Liver (tissue), 3 donors: ENCODE measurements at regions not wholly inside any gene's neighbourhood (a gene's known extent, or its start where the extent isn't known, plus 50 kb on each side); places are given as distances from the start of the nearest gene placed in this dataset.

Source experiments
- FOXA2 ChIP-seq: IDR thresholded peaks from 2 replicates; pipeline ENCODE4 v1.6.1; 2016; ENCODE audit warnings: antibody characterized with exemption
- GABPA ChIP-seq, 2 donors: IDR thresholded peaks in 1 of 2; conservative IDR thresholded peaks in 1 of 2; 2 replicates each; pipeline ENCODE4 v1.6.1; 2016; ENCODE audit warnings: antibody characterized with exemption in 2 of 2, mild to moderate bottlenecking in 1 of 2, moderate library complexity in 1 of 2
- JUND ChIP-seq, 2 donors: IDR thresholded peaks; 2 replicates each; pipeline ENCODE4 v1.6.1; 2016; ENCODE audit warnings: antibody characterized with exemption in 2 of 2
- RAD21 ChIP-seq, 2 donors: IDR thresholded peaks; 2 replicates each; pipeline ENCODE4 v1.6.1; 2016; ENCODE audit warnings: antibody characterized with exemption in 2 of 2, mild to moderate bottlenecking in 2 of 2
- YY1 ChIP-seq: IDR thresholded peaks from 2 replicates; pipeline ENCODE4 v1.6.1; 2016; ENCODE audit warnings: antibody characterized with exemption, mild to moderate bottlenecking
- TF ChIP-seq, protein P1 (sequence below): fragments of 150-350 bp; IDR thresholded peaks from 2 replicates; pipeline ENCODE4 v1.5.1; 2017; ENCODE audit warnings: improper control_type of control experiment, low read depth, low read length; ENCODE audit not compliant: missing input control
- TF ChIP-seq, protein P2 (sequence below): IDR thresholded peaks from 2 replicates; pipeline ENCODE4 v1.6.1; 2016; ENCODE audit warnings: antibody characterized with exemption
- TF ChIP-seq, protein P3 (sequence below): IDR thresholded peaks from 2 replicates; pipeline ENCODE4 v1.6.1; 2016; ENCODE audit warnings: antibody characterized with exemption, mild to moderate bottlenecking
- TF ChIP-seq, protein P4 (sequence below): IDR thresholded peaks from 2 replicates; pipeline ENCODE4 v1.6.1; 2016; ENCODE audit warnings: antibody characterized with exemption
- donor health status: healthy.
- donor health status: healthy.

DNA sequence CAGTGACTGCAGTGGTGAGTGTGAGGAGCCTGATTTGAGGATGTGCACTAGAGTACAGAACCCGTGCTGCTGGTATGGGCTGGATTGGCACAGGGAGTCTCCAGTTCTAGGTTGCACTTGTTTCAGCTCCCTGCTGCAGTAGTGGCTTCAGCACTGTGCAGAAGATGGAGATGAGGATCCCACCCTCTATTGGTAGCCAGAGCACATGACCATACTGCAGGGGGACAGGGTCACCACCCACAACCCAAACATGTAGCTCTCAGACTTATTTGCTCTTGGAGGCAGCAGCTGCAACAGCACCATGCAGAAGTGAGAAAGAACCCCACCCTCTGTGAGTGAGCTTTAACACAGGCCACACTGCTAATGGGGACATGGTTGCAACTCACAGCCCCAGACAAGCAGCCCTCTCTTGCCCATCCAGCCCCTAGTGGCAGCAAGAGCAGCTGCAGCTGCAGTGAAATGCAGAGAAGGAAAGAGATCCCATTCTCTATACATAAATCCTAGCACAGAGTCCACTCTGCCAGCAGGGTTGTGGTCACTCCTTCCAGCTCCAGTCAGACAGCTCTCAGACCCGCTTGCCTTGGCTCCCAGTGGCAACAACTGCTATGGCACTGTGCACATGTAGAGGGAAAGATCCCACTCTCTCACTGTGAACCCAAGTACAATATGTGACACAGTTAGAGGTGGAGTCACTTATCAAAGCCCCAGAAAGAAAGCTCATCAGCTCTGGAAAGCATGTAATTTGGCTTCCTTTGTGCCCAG lies 51.4 kb upstream of the SCIN start:
- TF ChIP-seq GABPA (IDR thresholded peaks at IDR 0.05 in 1 of 2, conservative IDR thresholded peaks at IDR 0.05 in 1 of 2): no peak
- no peak for TF ChIP-seq YY1
- TF ChIP-seq, protein P1, sequence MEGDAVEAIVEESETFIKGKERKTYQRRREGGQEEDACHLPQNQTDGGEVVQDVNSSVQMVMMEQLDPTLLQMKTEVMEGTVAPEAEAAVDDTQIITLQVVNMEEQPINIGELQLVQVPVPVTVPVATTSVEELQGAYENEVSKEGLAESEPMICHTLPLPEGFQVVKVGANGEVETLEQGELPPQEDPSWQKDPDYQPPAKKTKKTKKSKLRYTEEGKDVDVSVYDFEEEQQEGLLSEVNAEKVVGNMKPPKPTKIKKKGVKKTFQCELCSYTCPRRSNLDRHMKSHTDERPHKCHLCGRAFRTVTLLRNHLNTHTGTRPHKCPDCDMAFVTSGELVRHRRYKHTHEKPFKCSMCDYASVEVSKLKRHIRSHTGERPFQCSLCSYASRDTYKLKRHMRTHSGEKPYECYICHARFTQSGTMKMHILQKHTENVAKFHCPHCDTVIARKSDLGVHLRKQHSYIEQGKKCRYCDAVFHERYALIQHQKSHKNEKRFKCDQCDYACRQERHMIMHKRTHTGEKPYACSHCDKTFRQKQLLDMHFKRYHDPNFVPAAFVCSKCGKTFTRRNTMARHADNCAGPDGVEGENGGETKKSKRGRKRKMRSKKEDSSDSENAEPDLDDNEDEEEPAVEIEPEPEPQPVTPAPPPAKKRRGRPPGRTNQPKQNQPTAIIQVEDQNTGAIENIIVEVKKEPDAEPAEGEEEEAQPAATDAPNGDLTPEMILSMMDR: no peak
- TF ChIP-seq, protein P2, sequence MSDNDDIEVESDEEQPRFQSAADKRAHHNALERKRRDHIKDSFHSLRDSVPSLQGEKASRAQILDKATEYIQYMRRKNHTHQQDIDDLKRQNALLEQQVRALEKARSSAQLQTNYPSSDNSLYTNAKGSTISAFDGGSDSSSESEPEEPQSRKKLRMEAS: no peak
- TF ChIP-seq, protein P3, sequence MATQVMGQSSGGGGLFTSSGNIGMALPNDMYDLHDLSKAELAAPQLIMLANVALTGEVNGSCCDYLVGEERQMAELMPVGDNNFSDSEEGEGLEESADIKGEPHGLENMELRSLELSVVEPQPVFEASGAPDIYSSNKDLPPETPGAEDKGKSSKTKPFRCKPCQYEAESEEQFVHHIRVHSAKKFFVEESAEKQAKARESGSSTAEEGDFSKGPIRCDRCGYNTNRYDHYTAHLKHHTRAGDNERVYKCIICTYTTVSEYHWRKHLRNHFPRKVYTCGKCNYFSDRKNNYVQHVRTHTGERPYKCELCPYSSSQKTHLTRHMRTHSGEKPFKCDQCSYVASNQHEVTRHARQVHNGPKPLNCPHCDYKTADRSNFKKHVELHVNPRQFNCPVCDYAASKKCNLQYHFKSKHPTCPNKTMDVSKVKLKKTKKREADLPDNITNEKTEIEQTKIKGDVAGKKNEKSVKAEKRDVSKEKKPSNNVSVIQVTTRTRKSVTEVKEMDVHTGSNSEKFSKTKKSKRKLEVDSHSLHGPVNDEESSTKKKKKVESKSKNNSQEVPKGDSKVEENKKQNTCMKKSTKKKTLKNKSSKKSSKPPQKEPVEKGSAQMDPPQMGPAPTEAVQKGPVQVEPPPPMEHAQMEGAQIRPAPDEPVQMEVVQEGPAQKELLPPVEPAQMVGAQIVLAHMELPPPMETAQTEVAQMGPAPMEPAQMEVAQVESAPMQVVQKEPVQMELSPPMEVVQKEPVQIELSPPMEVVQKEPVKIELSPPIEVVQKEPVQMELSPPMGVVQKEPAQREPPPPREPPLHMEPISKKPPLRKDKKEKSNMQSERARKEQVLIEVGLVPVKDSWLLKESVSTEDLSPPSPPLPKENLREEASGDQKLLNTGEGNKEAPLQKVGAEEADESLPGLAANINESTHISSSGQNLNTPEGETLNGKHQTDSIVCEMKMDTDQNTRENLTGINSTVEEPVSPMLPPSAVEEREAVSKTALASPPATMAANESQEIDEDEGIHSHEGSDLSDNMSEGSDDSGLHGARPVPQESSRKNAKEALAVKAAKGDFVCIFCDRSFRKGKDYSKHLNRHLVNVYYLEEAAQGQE: no peak
- TF ChIP-seq JUND (IDR thresholded peaks at IDR 0.05): no peak
- TF ChIP-seq, protein P4, sequence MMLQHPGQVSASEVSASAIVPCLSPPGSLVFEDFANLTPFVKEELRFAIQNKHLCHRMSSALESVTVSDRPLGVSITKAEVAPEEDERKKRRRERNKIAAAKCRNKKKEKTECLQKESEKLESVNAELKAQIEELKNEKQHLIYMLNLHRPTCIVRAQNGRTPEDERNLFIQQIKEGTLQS: no peak
- no peak for TF ChIP-seq RAD21 (IDR thresholded peaks at IDR 0.05)
- no peak for TF ChIP-seq FOXA2
